D341Med (cell line): ENCODE measurements at regions not wholly inside any gene's neighbourhood (a gene's known extent, or its start where the extent isn't known, plus 50 kb on each side); places are given as distances from the start of the nearest gene placed in this dataset.

ENCODE experiments used
- DNase-seq: peaks from one replicate; pipeline ENCODE4 v3.0.0; 2012; ENCODE audit warnings: low spot score

DNA sequence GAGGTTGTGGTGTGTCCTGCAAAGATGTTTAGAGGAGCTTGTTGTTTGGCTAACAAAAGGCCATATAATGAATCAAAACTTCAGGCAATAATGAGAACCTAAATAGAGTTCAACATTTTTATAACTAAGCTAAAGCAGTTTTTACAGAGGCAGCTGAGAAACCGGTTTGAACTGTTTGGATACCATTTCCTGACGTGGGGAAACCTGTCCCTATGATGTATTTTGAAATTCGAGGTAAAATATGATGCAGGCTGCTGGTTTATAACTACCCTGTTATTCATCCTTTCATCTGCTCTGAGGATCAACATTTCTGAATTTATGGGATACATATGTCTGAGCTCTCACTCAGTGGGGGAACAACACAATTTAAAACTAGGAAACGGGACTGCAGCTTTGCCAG, 289.5 kb upstream of the IRX2 start:
- DNase-seq = no peak

DNA sequence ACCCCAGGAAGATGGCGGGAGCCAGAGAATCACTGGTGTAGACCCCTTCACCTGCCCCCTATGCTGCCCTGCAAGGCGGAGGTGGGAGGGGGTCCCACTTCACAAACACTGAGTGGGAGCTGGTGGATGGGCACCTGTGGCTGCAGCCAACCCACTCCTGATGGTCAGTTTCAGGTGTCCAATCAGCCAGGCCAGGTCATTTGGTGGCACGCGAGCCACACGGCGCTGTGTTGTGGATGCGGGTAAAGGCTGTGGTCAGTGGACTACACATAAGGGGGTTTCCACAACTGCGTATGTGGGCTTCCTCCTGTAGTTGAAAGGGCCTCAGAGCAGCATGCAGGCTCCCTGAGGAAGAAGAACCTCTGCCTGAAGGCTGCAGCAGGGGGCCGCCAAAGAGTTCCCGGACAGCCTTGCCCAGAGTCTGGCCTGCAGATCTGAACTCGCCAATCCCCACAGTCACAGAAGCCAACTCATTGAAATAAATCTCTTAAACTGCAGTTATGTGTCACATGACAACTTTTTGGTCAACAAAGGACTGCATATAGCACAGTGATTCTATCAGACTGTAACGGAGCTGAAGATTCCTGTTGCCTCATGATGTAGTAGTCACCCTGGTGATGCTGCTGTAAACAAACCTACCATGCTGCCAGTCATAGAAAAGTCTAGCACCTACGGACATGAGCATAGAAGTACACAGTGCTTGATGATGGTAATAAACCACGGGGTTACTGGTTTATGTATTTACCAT, 284.7 kb upstream of the IRX2 start:
- no peak for DNase-seq

DNA sequence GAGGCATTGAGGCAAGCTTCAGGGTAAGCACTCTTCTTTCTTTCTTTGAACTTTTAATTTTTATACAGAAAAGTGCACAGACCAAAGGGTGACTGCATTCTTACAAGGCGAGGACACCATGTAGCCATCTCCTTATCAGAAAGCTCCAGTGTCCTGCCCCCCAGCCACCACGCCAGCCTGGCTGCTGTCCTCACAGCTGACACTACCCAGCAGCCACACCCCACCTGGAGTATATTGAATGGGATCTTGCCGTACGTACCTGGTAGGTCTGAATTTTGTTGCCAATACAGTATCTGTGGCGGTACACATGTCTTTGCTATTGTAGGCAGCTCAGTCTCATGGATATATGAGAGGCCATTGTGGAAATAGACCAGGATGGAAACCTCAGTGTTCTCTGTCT, 284.0 kb upstream of the IRX2 start:
- DNase-seq = no peak

DNA sequence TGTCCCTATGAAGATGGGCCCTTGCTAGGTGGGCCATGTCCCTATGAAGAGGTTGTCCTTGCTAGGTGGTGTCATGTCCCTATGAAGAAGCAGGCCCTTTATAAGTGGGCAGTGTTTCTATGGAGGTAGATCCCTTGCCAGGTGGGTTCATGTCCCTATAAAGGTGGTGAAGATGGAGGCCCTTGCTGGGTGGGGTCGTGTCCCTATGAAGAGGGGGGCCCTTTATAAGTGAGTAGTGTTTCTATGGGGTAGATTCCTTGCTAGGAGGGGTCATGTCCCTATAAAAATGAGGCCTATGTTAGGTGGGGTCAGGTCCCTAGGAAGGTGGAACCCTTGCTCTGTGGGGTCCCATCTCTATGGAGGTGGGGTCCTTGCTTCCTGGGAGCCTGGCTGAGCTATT, 283.4 kb upstream of the IRX2 start:
- no peak for DNase-seq

DNA sequence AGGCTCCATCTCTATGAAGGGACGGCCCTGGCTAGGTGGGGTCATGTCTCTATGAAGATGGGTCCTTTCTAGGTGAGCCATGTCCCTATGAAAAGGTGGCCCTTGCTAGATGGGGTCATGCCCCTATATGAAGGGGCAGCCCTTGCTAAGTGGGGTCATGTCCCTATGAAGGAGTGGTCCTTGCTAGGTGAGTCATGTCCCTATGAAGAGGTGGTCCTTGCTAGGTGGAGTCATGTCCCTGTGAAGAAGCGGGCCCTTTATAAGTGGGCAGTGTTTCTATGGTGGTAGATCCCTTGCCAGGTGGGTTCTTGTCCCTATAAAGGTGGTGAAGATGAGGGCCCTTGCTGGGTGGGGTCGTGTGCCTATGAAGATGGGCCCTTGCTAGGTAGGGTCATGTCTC, 283.0 kb upstream of the IRX2 start:
- no peak for DNase-seq

DNA sequence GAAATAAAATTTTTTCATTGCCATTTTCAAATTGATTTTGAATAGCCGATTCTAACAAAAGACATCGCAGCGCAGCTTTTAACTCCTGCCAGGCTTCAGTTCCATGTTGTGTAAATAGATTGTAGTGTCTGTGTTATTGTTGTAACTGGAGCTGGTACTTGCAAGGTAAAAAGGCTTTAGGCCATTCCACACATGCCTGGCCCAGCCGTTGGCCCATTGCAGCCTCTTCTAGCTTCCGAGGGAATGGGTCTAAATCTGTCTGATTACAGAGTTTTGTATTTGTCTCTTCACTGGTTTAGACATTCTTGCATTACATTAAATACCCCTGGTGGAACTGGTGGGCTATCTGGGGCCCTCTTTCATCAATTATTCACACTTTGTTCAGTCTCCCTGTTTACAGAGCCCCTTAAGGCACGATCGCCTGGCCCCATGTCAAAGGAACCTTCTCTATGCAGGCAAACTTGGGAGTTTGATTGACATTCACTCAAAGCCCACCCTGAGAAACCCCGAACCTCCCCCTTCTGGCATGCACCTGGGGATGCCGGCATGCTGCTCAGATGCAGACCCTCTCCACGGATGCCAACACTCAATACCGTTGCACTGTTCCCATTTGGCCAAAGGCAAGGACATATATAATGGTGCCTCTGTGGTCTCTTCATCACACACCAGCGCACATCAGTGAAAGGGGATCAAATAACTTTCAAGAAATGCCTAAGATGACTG, 281.7 kb upstream of the IRX2 start:
- no peak for DNase-seq

DNA sequence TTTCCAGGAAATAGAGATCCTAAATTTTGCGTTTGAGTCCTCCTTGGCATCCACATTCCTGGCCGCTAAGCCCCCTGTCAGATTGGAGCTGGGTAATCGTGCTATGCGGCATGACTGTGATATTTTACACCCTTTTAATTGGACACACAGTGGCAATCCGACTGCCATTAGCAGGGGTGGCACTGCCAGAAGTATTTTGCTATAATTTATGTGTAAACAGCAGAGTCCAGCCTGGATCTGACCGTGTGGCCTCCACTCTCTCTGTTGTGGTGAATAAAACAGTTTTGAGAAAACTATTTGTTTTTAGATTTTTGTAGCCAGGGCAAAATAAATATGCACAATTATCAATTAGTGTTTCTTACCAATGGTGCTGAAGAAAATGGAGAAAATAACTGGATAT, 281.0 kb upstream of the IRX2 start:
- no peak for DNase-seq

DNA sequence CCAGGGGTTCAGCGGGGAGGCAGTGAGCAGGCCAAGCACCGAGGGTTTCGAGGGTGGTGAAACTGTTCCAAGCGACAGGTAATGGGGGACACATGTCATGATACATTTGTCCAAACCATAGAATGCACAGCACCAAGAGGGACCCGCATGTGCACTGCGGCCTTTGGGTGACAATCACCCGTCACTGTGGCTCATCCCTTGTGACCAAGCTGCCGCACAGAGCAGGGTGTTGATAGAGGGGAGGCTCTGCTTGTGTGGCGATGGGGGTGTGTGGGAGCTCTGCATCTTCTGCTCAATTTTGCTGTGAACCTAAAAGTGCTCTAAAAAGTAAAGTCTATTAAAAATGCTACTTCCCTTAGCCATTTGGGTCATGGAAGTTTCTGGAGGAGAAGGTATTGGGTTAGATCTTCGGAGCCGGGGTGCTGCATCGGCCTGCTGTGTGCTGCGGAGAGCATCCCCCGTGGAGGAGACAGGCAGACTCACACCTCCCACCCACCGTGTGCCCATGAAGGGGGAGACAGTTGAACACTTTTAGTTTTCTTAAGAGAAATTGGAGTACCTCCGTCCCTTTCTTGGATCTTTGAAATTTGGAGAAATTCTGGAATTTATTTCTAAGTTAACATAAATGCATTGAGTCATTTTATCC, 280.4 kb upstream of the IRX2 start:
- no peak for DNase-seq

DNA sequence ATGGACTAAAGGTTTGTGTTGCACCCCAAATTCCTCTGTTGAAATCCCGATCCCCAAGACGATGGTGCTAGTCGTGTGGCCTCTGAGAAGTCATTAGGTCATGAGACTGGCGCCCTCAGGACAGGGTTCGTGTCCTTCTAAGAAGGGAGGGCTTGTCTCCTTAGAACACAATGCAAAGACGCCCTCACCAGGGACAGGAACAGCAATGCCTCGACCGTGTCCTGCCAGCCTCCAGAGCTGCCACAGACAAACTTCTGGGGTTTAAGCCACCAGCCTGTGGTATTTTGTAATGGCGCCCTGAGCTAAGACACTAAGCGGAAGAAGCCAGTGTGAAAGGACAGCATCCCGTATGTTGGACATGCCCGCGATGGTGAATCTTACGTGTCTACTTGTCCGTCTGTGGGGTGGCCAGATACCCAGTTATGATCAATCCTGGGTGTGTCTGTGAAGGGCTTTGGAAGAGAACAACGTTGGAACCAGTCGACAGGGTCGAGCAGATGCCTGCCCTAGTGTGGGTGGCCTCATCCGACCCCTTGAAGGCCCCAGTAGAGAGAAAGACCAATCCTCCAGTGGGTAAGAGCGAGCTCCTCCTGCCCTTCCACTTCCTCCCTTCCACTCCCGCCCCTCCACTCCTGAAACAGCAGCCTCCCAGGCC, 279.2 kb upstream of the IRX2 start:
- no peak for DNase-seq

DNA sequence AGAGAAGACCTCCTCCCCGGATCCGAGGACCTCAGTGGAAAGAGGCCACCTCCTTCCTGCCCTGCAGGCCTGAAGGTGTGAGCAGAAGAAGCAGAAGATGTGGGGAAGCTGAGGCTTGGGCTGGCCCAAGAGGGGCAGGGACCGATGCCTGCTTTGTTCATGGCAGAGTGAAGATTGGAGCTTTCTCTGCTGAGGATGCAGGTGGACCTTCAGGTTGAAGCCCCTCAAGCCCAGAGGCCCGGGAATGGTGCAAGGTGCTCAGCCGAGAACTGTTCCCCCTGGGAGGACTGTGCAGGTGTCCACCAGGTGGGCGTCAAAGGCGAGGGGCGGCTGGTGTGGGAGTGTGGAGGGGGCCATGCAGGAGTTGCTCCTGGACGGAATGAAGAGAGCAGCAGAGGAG, 277.9 kb upstream of the IRX2 start:
- DNase-seq = no peak

DNA sequence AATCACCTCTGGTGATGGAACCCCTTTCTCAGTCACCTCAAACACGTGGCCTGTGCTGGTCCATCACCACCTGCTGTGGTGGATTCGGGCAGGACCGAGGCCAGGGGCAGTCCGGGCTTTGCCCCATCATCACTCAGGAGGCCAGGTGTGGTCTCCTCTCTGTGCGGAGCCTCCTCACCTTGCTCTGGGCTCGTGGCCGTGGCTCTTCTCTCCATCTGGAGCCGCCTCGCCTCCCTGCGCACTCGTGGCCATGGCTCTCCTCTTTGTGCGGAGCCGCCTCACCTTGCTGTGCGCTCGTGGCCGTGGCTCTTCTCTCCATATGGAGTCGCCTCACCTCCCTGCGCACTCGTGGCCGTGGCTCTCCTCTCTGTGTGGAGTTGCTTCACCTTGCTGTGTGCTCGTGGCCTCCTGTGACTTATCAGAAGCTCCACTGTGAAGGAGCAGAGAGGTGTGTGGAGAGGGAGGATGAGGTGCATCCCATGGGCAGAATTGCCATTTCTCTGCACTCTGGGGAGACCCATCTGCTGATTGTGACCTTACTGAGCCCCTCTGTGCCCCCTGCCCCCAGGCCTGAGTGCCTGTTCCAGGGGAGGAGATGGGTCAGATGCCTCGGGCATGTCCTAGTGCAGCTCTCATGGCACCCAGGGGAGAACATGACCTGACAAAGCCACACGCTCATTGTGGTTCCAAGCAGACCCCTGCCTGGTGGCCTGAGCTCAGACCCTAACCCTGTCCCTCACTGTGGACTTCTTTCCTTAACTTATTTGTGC, 276.6 kb upstream of the IRX2 start:
- no peak for DNase-seq

DNA sequence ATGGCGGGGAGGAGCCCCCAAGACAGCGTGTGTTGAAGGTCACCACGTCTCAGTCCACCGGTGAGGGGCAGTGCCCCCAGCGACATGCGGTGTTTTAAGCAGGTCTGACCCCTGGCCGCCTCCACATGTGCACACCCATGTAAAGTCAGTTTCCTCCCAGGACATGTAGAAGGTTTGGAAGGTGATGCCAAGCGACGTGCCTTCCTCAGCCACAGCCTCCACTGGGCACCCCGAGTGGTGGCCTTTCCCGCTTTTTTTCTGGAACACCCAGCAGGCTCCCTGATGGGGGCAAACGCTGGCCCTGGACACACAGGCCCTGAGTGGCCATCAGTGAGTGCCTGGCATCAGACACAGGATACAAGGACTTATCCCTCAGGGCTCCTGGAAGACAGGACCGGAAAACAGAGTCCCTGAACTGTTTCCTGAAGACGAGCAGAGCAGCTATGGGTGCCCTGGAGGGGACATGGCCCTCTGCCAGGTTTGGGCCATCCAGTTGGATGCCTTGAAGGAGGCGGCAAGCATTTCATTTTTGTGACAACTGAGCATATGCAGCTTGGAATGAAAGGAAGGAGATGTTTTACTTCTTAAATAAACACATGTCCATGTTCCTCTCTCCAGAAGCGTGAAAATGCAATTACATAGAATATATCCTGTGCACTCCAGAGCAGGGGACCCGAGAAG, 275.8 kb upstream of the IRX2 start:
- DNase-seq = no peak

DNA sequence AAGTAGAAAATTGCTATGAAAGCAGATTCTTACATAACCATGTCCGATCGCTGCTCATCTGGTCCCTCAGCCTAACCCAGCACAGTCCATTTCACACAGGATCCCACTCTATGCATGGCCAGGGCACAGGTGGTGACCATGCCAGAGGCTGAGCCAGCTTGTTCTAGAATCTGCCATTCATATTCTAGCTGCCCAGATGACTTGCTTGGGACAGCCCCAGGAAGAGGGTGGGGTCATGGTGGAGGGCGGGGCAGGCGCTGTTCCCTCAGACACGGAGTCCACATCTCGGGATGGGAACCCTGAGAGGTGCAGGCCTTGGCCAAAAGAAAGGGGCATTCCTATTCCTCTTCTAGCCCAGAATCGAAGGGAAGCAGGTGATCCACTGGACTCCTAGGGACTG, 275.2 kb upstream of the IRX2 start:
- DNase-seq = no peak

DNA sequence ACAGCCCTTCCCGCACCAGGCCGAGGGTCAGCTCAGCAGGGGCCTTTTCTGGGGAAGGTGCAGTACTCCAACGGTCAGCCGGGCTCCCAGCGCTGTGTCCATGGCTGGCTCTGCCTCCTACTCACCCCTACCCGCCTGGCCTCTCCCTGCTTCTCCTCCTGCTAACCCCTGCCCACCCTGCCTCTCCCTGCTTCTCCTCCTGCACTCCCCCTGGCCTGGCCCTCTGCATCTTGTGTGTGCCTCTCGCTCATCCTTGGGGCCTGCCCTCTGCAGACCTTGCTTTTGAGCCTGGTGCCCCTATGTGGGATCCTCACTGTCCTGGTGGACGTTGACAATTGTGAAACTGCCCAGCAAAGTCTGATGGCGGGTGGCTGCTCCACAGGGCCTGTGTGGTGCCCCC, 274.6 kb upstream of the IRX2 start:
- no peak for DNase-seq

DNA sequence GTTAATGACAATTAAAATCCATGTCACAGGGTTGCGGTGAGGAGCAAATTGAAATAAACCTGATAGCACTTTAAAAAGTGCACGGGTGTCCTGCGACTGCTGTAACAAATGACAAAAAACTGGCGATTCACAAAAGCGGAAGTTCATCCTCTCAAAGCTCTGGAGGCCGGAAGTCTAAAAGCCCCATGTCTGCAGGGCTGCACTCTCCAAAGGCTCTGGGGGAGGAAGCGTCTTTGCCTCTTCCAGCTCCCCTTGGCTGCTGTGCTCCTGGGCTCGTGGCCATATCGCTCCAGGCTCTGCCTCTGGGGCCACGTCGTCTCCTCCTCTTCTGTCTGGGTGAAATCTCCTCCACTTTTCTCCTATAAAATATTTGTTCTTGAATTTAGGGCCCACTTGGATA, 273.9 kb upstream of the IRX2 start:
- no peak for DNase-seq

DNA sequence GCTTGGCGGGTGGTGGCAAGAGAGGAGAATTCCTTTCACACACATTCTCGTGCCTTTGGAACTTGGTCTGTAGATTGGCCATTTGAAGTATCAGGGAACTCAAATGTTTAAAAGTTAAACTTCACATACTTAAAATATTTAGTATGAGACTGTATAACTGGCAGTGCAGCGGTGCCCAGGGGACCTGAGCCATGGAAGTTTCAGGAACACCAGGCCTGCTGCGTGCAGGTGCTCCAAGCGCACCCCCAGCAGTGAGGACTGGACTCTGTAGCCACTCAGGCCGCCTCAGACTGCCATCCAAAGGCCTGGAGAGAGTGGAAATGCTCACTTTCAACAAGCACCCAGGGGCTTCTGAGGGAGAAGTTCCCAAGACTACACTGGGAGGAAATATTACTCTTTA, 273.5 kb upstream of the IRX2 start:
- DNase-seq = no peak

DNA sequence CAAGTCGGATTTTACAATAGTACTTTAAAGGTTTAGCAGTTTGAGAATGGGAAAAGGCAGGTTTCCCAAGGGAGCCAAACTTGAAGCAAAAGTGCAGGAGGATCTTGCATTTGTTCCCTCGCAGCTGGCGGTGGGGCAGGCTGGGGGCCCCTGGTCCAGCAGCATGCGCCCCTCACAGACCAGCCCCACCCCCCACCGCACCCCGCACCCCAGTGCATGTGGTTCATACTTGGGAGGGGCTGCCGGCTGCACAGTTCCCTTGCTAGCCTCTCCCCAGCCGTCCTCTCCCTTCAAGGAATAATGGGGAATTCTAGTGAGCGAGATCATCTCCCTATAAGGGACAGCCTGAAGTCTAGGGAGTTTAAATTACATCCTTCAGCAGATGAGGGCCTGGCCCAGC, 273.1 kb upstream of the IRX2 start:
- no peak for DNase-seq

DNA sequence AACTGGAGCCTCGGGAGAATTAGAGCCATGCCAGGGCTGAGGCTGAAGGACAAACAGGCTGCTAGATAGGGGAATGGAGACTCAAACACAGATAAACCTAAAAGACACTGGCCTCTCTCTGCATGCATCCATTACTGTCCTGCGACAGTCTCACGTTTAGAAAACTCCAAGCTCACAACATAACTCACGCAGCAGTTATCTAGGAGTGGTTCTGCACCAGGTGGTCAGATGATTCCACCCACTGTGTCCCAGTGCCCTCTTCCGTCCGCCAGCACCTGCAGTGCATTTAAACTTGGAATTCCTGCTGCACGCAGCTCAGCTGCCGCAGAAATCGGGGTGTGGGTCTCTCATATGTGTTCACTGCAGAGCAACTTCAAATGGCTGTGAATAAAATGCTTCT, 272.6 kb upstream of the IRX2 start:
- no peak for DNase-seq

DNA sequence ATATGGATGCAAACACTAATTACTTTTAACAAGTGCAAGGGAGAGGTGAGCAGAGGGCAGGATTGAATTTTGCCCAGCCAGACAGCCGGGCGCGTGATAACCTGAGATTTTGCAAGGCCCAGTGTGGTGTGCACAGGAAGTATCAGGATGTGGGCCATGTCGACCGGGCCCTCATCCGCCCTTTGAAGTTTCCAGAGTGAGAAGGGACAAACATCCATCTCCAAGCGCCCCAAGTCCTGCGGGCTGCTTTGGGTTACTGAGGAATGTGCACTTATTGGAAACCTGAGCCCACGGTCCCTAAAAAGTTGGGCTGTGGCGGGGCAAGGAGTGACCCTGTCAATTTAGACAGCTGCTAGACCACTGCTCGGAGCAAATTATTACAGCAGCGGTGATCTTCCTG, 272.2 kb upstream of the IRX2 start:
- DNase-seq = no peak

DNA sequence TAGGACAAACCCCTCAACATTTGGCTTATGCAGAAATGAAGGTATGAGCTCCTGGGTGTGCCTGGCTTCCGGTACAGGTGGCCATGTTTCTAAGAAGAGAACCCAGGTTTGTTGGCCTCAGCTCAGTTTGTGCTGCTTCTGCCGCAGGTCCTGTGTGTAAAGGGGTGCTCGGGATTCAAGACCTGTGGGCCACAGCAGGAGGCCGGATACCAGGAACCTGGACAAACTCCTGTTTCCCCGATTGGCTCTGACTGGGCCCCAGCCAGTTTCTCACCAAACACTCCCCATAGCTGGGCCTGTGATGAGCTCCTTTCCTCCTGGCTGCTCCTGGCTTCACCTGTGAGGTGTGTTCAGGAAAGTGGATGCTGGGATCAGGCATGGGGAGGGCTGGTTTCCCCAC, 271.2 kb upstream of the IRX2 start:
- no peak for DNase-seq

DNA sequence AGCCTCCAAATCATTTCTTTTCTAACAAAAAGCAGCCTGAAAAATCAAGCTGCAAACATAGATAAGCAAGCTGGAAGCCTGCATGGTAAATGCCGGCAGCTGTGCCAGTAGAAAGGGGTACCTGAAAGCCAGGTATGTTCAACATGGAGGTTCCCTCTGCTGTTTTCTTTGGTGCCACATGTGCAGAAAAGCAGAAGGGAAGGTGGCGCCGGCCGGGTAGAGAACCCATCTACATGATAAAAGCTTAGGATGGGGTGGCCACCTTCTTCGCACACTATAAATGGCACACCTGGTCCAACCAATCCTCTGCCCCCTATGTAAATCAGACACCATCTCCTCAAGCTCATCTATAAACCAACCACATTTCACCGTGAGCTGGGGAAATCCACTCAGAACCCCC, 268.9 kb upstream of the IRX2 start:
- DNase-seq = no peak

DNA sequence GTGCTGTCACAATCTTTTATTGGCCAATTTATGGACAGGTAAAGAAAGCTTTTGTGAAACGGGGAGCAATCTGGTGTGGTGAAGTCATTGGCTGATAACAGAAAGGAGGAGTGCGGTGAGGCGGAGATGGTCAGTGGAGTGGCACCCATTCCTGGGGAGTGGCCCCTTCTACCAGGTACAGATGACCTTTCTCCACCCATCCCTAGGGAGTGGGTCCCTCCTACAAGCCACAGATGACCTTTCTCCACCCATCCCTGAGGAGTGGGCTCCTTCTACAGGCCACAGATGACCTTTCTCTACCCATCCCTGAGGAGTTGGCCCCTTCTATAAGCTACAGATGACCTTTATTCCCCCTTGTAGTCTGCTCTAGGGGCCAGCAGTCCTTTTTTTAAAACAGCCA, 267.6 kb upstream of the IRX2 start:
- DNase-seq = no peak
